Upper lobe of left lung (tissue), 6 donors: ENCODE measurements at regions not wholly inside any gene's neighbourhood (a gene's known extent, or its start where the extent isn't known, plus 50 kb on each side); places are given as distances from the start of the nearest gene placed in this dataset.

Source experiments
- ATAC-seq, 2 donors: fragments of 200-7000 bp; cut with Tn5 transposase; one replicate each; pipeline ENCODE4 v1.9.1; 2022; ENCODE audit warnings: mild to moderate bottlenecking in 2 of 2, moderate library complexity in 2 of 2; ENCODE audit not compliant: low FRiP score in 2 of 2
- DNase-seq, 2 donors: peaks; one replicate each; pipeline ENCODE4 v3.0.0-alpha.2; 2019 to 2020
- H3K27ac ChIP-seq, 4 donors: fragments of 200-600 bp; sonication (generic); one replicate each; pipeline ENCODE4 v1.5.1; 2016 to 2019
- H3K27me3 ChIP-seq, 4 donors: fragments of 200-600 bp; sonication (generic); one replicate each; pipeline ENCODE4 v1.5.1; 2017 to 2019
- H3K36me3 ChIP-seq, 4 donors: fragments of 200-600 bp; sonication (generic); one replicate each; pipeline ENCODE4 v1.5.1; 2016 to 2019
- H3K4me1 ChIP-seq, 4 donors: fragments of 200-600 bp; sonication (generic); one replicate each; pipeline ENCODE4 v1.5.1; 2018 to 2019
- H3K4me3 ChIP-seq, 4 donors: fragments of 200-600 bp; sonication (generic); one replicate each; pipeline ENCODE4 v1.5.1; 2017 to 2019; ENCODE audit warnings: mild to moderate bottlenecking in 2 of 4, moderate library complexity in 1 of 4
- H3K9me3 ChIP-seq, 4 donors: fragments of 200-600 bp; sonication (generic); one replicate each; pipeline ENCODE4 v1.5.1; 2018 to 2019
- CTCF ChIP-seq, 6 experiments: fragments of 450-650 bp in 4 of 6; fragments of 200-600 bp in 2 of 6; sonication (generic) in 2 of 6; IDR thresholded peaks; one replicate each; pipeline ENCODE4 v1.5.1; 2016 to 2019; ENCODE audit warnings: antibody characterized with exemption in 6 of 6
- EP300 ChIP-seq, 4 donors: sonication (generic); formaldehyde crosslinking; IDR thresholded peaks; one replicate each; pipeline ENCODE4 v1.5.1; 2017; ENCODE audit warnings: antibody characterized with exemption in 4 of 4, control low read depth in 2 of 4
- POLR2A ChIP-seq, 4 donors: fragments of 450-650 bp; IDR thresholded peaks; one replicate each; pipeline ENCODE4 v1.5.1; 2016 to 2017; ENCODE audit warnings: antibody characterized with exemption in 4 of 4, mild to moderate bottlenecking in 2 of 4
- POLR2AphosphoS5 ChIP-seq, 2 donors: sonication (generic); formaldehyde crosslinking; IDR thresholded peaks; one replicate each; pipeline ENCODE4 v1.5.1; 2017; ENCODE audit warnings: antibody characterized with exemption in 2 of 2
- WGBS, 2 donors: methylation state at CpG; one replicate each; pipeline ENCODE4 v1.1.5; 2017 to 2018; 5-methylcytosine and 5-hydroxymethylcytosine counted together
- donor health status: DM: no; HTN: no; CAD: no; lungs with moderate emphysema.
- donor health status: DM: no; HTN: yes; CAD: no; lungs with severe emphysema.

GRCh38 chr2:7841751-7842150, 840.1 kb upstream of the ID2 start:
- Histone ChIP-seq H3K4me3 (no peak overlapping the region), H3K36me3 (no peaks in the 10 kb centered on the region), H3K27ac (no peak overlapping the region), H3K4me1 (no peaks in the 10 kb centered on the region), H3K27me3 (no peaks in the 10 kb centered on the region), H3K9me3 (no peaks in the 10 kb centered on the region)
- TF ChIP-seq CTCF (IDR thresholded peaks at IDR 0.05) (no peak), POLR2A (IDR thresholded peaks at IDR 0.05) (no peak), EP300 (IDR thresholded peaks at IDR 0.05) (no peak), POLR2AphosphoS5 (IDR thresholded peaks at IDR 0.05) (no peak)
- 63 to 90% methylated on average over 2 of the region's 2 CpGs for WGBS, 2 donors
- no peak for ATAC-seq
- no peak for DNase-seq

GRCh38 chr2:7844414-7844965, 837.4 kb upstream of the ID2 start:
- no peak for DNase-seq
- Histone ChIP-seq H3K36me3 (no peaks in the 10 kb centered on the region), H3K27me3 (no peaks in the 10 kb centered on the region), H3K27ac (no peak overlapping the region), H3K4me3 (no peak overlapping the region), H3K9me3 (no peaks in the 10 kb centered on the region), H3K4me1 (no peaks in the 10 kb centered on the region)
- TF ChIP-seq CTCF (IDR thresholded peaks at IDR 0.05) (no peak), POLR2A (IDR thresholded peaks at IDR 0.05) (no peak), POLR2AphosphoS5 (IDR thresholded peaks at IDR 0.05) (no peak), EP300 (IDR thresholded peaks at IDR 0.05) (no peak)
- WGBS, 2 donors, result 77 to 86% methylated on average over 9 of the region's 9 CpGs
- ATAC-seq, result peak in 1 of 2 donors; percentile 66

- ATAC-seq (peak in 1 of 2 donors; percentile 85), DNase-seq (no peak)
- WGBS, 2 donors, result 61 to 67% methylated on average over 2 of the region's 2 CpGs
Observed at GRCh38 chr2:7845332-7845731, 836.5 kb upstream of the ID2 start.

GRCh38 chr2:7846607-7847006, 835.2 kb upstream of the ID2 start:
- WGBS, 2 donors, result 91 to 93% methylated on average over 5 of the region's 5 CpGs
- ATAC-seq (no peak), DNase-seq (no peak)
- Histone ChIP-seq H3K9me3 (no peaks in the 10 kb centered on the region), H3K36me3 (no peaks in the 10 kb centered on the region), H3K27ac (no peak overlapping the region), H3K4me1 (no peaks in the 10 kb centered on the region), H3K27me3 (no peaks in the 10 kb centered on the region), H3K4me3 (no peak overlapping the region)
- TF ChIP-seq EP300 (IDR thresholded peaks at IDR 0.05), result no peak
- TF ChIP-seq POLR2AphosphoS5 (IDR thresholded peaks at IDR 0.05), result no peak
- no peak for TF ChIP-seq POLR2A (IDR thresholded peaks at IDR 0.05)
- no peak for TF ChIP-seq CTCF (IDR thresholded peaks at IDR 0.05)

More at GRCh38 chr2:7845332-7845731, 836.5 kb upstream of the ID2 start:
- no peak overlapping the region for H3K4me3 ChIP-seq
- H3K9me3 ChIP-seq, result no peaks in the 10 kb centered on the region
- H3K4me1 ChIP-seq, result no peaks in the 10 kb centered on the region
- TF ChIP-seq CTCF (IDR thresholded peaks at IDR 0.05) (no peak), POLR2A (IDR thresholded peaks at IDR 0.05) (no peak), POLR2AphosphoS5 (IDR thresholded peaks at IDR 0.05) (no peak), EP300 (IDR thresholded peaks at IDR 0.05) (no peak)
- no peak overlapping the region for H3K27ac ChIP-seq
- no peaks in the 10 kb centered on the region for H3K36me3 ChIP-seq
- no peaks in the 10 kb centered on the region for H3K27me3 ChIP-seq

GRCh38 chr2:7847321-7847720, 834.5 kb upstream of the ID2 start:
- TF ChIP-seq POLR2A (IDR thresholded peaks at IDR 0.05) (no peak), POLR2AphosphoS5 (IDR thresholded peaks at IDR 0.05) (no peak), EP300 (IDR thresholded peaks at IDR 0.05) (no peak), CTCF (IDR thresholded peaks at IDR 0.05) (no peak)
- ATAC-seq (no peak), DNase-seq (no peak)
- no peaks in the 10 kb centered on the region for H3K9me3 ChIP-seq
- 78 to 84% methylated on average over 4 of the region's 4 CpGs for WGBS, 2 donors
- H3K4me3 ChIP-seq, result no peak overlapping the region
- H3K27me3 ChIP-seq, result no peaks in the 10 kb centered on the region
- no peaks in the 10 kb centered on the region for H3K4me1 ChIP-seq
- no peak overlapping the region for H3K27ac ChIP-seq
- no peaks in the 10 kb centered on the region for H3K36me3 ChIP-seq
